ENCODE measurements at regions not wholly inside any gene's neighbourhood (a gene's known extent, or its start where the extent isn't known, plus 50 kb on each side); places are given as distances from the start of the nearest gene placed in this dataset.

DNA sequence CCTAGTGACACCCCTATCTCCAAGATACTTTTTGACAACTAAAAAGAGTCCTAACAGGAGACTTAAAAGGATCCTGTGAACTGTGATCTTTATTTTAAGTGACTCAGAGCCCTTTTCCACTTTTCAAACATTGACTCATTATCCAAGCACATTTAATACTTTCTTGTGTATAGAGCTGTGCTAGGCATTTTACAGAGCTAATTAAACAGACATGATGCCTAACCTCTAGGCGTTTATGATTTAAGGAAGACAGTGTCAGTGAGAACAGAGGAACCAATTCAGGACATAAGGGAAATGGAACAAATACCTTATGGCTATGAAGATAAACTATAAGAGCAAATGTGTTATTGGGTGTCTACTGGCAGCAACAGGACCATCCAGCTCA is 282.6 kb downstream of the TPBG start:
- DNase-seq: no peak
- Histone ChIP-seq H3K27ac (no peak overlapping the region), H3K27me3 (no peaks in the 10 kb centered on the region), H3K4me1 (no peaks in the 10 kb centered on the region), H3K36me3 (no peaks in the 10 kb centered on the region), H3K9me3 (no peaks in the 10 kb centered on the region), H3K4me3 (no peak overlapping the region)
- TF ChIP-seq, protein P1, sequence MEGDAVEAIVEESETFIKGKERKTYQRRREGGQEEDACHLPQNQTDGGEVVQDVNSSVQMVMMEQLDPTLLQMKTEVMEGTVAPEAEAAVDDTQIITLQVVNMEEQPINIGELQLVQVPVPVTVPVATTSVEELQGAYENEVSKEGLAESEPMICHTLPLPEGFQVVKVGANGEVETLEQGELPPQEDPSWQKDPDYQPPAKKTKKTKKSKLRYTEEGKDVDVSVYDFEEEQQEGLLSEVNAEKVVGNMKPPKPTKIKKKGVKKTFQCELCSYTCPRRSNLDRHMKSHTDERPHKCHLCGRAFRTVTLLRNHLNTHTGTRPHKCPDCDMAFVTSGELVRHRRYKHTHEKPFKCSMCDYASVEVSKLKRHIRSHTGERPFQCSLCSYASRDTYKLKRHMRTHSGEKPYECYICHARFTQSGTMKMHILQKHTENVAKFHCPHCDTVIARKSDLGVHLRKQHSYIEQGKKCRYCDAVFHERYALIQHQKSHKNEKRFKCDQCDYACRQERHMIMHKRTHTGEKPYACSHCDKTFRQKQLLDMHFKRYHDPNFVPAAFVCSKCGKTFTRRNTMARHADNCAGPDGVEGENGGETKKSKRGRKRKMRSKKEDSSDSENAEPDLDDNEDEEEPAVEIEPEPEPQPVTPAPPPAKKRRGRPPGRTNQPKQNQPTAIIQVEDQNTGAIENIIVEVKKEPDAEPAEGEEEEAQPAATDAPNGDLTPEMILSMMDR (IDR thresholded peaks at IDR 0.05): no peak

DNA sequence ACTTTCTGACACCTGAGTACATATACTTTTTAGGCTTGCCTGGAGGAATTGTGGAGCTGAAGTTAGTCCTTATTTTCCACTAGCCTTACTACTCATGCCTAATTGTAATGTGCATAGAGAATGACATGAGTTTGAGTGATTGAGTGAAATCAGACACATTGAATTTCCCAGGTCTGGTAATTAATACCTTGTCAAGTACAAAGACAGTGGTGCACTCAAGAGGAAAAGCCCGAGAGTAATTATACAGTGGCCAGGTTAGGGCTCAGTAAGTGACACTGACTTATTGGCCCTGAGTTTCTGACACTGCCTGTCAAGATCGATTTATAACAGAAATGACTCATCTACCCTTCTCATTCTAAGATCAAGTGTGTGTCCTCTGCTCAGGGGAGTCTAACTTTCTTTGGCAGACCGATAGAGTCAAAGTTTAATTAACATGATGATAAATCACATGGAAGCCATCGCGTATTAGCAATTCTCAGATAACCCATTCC is 288.3 kb downstream of the TPBG start:
- TF ChIP-seq, protein P1 (IDR thresholded peaks at IDR 0.05): no peak
- no peak for TF ChIP-seq POLR2A (IDR thresholded peaks at IDR 0.05)
- Histone ChIP-seq H3K36me3 (no peaks in the 10 kb centered on the region), H3K4me3 (no peak overlapping the region), H3K4me1 (no peaks in the 10 kb centered on the region), H3K27ac (no peak overlapping the region), H3K27me3 (no peaks in the 10 kb centered on the region), H3K9me3 (no peaks in the 10 kb centered on the region)
- DNase-seq: no peak

DNA sequence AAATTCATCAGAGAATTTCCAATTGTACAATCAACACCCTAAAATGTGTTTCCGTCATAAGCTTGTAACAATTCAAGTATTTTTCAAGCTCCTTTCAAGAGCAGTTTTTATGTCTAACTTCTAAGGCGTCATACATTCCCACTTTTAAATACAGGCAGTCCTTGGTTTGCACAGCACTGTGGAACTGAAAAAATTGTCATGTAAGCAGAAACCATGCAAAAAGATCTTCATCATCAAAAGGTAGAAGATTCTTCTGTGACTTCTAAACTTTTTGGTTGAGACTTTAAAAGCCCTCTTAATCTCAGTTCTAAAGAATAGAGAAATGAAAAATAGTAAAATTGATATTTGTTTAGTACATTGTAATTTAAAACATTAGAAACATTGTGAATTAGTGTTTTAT is 315.6 kb downstream of the TPBG start:
- TF ChIP-seq POLR2A (IDR thresholded peaks at IDR 0.05): no peak
- TF ChIP-seq, protein P1 (IDR thresholded peaks at IDR 0.05): no peak
- Histone ChIP-seq H3K4me3 (no peak overlapping the region), H3K27me3 (no peaks in the 10 kb centered on the region), H3K36me3 (no peaks in the 10 kb centered on the region), H3K27ac (no peak overlapping the region), H3K9me3 (peaks cover 0 to 3% (median 0%) of the 10 kb centered on the region in 4 donors), H3K4me1 (no peaks in the 10 kb centered on the region)
- DNase-seq: no peak

DNA sequence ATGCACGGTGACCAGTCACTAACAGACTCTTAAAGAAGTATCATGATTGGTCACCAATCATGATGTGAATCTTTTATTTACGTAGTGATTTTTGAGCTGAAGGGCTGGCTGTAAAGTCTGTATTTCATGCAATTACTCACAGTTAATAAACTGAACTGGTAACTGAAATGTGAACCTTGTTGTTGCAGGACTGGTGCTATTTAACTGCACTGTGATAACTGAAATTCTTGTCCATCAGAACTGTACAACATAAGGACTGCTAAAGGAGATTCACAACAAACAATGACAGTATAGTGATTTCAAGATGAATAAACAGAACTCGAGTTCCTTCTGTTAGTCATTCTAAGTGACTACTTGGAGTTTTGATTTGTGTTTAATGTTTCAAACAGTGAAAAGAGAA is 316.6 kb downstream of the TPBG start:
- no peaks in the 10 kb centered on the region for H3K36me3 ChIP-seq
- DNase-seq: no peak
- no peak for TF ChIP-seq POLR2A (IDR thresholded peaks at IDR 0.05)
- TF ChIP-seq, protein P1 (IDR thresholded peaks at IDR 0.05): no peak
- H3K27ac ChIP-seq: no peak overlapping the region
- no peaks in the 10 kb centered on the region for H3K4me1 ChIP-seq
- H3K27me3 ChIP-seq: no peaks in the 10 kb centered on the region
- no peak overlapping the region for H3K4me3 ChIP-seq
- peaks cover 0 to 3% (median 0%) of the 10 kb centered on the region in 4 donors for H3K9me3 ChIP-seq

DNA sequence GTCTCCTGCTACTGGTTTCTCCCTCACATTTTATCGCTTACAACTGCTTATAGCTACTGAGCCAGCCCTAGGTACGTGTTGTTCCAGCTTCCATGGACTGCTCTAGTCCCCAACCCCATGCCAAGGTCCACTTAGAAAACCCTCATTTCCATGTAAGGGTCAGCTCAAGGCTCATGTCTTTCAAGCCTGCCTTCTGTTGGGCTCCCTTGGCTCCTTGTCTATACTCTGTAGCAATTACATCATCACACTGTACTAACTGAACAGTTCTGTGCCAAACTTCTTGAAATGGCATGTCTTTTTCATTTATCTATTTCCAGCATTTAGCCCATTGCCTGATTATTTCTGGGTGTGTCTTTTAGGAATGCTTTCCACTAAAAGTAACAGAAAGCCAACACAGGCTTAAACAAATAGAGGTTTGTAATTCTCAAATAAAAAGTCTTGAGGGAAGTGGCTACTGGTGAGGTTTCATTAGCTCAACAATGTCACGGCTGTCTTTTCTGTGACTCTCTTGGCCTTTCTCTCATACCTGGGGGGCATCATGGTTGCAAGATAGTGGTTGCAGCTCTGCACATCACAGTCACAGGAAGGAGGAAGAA is 317.6 kb downstream of the TPBG start:
- H3K27me3 ChIP-seq: no peaks in the 10 kb centered on the region
- no peaks in the 10 kb centered on the region for H3K4me1 ChIP-seq
- H3K4me3 ChIP-seq: no peak overlapping the region
- H3K9me3 ChIP-seq: peaks cover 0 to 3% (median 0%) of the 10 kb centered on the region in 4 donors
- H3K36me3 ChIP-seq: no peaks in the 10 kb centered on the region
- DNase-seq: no peak
- TF ChIP-seq, protein P1 (IDR thresholded peaks at IDR 0.05): no peak
- TF ChIP-seq POLR2A (IDR thresholded peaks at IDR 0.05): no peak
- H3K27ac ChIP-seq: no peak overlapping the region

DNA sequence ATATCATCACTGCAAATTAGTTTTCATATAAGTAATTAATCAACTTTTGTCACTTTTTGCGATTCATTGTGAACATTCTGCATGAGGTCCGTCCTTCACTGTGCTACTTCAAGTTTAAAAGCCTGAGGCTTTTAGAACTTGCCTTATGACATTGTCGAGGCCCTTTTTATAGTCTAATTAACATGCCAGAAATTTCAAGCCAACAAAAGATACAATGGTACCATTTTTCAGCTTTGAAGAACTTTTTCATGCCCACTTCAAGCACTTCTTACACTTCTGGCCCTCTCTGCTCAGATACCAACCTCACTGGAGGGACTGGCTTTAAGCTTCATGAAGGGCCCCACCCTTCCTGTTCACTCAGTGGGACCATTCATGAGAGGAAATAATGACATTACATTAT is 323.1 kb downstream of the TPBG start:
- no peaks in the 10 kb centered on the region for H3K36me3 ChIP-seq
- TF ChIP-seq, protein P1 (IDR thresholded peaks at IDR 0.05): no peak
- no peak overlapping the region for H3K27ac ChIP-seq
- no peak overlapping the region for H3K4me3 ChIP-seq
- H3K9me3 ChIP-seq: no peaks in the 10 kb centered on the region
- DNase-seq: no peak
- H3K27me3 ChIP-seq: no peaks in the 10 kb centered on the region
- no peaks in the 10 kb centered on the region for H3K4me1 ChIP-seq
